ENCODE measurements at regions not wholly inside any gene's neighbourhood (a gene's known extent, or its start where the extent isn't known, plus 50 kb on each side); places are given as distances from the start of the nearest gene placed in this dataset.
"Not testable (repeated sequence)": the region's sequence is repeated elsewhere in the genome, so short reads cannot be mapped to it uniquely, and the experiment has no call there.

GRCh38 chr2:208608122-208608835, 201.7 kb downstream of the PTH2R start:
- no peak for DNase-seq

- no peak for DNase-seq
These were observed 202.7 kb downstream of the PTH2R start for GRCh38 chr2:208609166-208609804.

GRCh38 chr2:208615675-208616074, 209.1 kb downstream of the PTH2R start:
- DNase-seq = peak; percentile 49

- DNase-seq = no peak
These were observed 211.6 kb downstream of the PTH2R start for GRCh38 chr2:208618220-208618619.

- DNase-seq = no peak
These were observed 213.4 kb downstream of the PTH2R start for GRCh38 chr2:208619993-208620392.

GRCh38 chr2:208620487-208620978, 213.9 kb downstream of the PTH2R start:
- DNase-seq = no peak

GRCh38 chr2:208627110-208627884, 220.7 kb downstream of the PTH2R start:
- DNase-seq = peak; percentile 37

- DNase-seq = no peak
These were observed 221.3 kb downstream of the PTH2R start for GRCh38 chr2:208627916-208628315.

GRCh38 chr2:208638059-208638458, 231.5 kb downstream of the PTH2R start:
- DNase-seq = peak; percentile 52

GRCh38 chr2:208642125-208642779, 235.7 kb downstream of the PTH2R start:
- DNase-seq = no peak

GRCh38 chr2:208643145-208643544, 236.6 kb downstream of the PTH2R start:
- no peak for DNase-seq

- DNase-seq = no peak
These were observed 238.6 kb downstream of the PTH2R start for GRCh38 chr2:208645226-208645625.

- DNase-seq = no peak
These were observed 241.8 kb downstream of the PTH2R start for GRCh38 chr2:208648368-208648767.

- DNase-seq = no peak
These were observed 246.8 kb downstream of the PTH2R start for GRCh38 chr2:208653383-208653782.

GRCh38 chr2:208654056-208654455, 247.5 kb downstream of the PTH2R start:
- DNase-seq = no peak

GRCh38 chr2:208657468-208657867, 250.9 kb downstream of the PTH2R start:
- no peak for DNase-seq

GRCh38 chr2:208669394-208669793, 262.8 kb downstream of the PTH2R start:
- no peak for DNase-seq

- no peak for DNase-seq
These were observed 264.7 kb downstream of the PTH2R start for GRCh38 chr2:208671284-208671683.

- no peak for DNase-seq
These were observed 265.5 kb downstream of the PTH2R start for GRCh38 chr2:208671886-208672680.

GRCh38 chr2:208673631-208674030, 267.0 kb downstream of the PTH2R start:
- no peak for DNase-seq

GRCh38 chr2:208674919-208675318, 268.3 kb downstream of the PTH2R start:
- DNase-seq = no peak

- not testable (repeated sequence) for DNase-seq
These were observed 279.3 kb downstream of the PTH2R start for GRCh38 chr2:208685929-208686328.

Measured in hematopoietic multipotent progenitor cell treated with erythropoietin and hydrocortisone succinate and interleukin-3 and kit ligand, for 4 days (in vitro differentiated cells).